Thyroid gland (tissue), 4 donors: ENCODE measurements at regions not wholly inside any gene's neighbourhood (a gene's known extent, or its start where the extent isn't known, plus 50 kb on each side); places are given as distances from the start of the nearest gene placed in this dataset.

ENCODE experiments used
- POLR2A ChIP-seq, 2 donors: fragments of 450-650 bp; IDR thresholded peaks; one replicate each; pipeline ENCODE4 v1.6.1; 2017; ENCODE audit warnings: antibody characterized with exemption in 2 of 2, mild to moderate bottlenecking in 2 of 2, moderate library complexity in 1 of 2
- TF ChIP-seq, protein P1 (sequence below), 6 experiments: fragments of 200-600 bp in 3 of 6; fragments of 450-650 bp in 3 of 6; sonication (generic) in 3 of 6; IDR thresholded peaks; one replicate each; pipeline ENCODE4 v1.5.1; 2016 to 2019; ENCODE audit warnings: antibody characterized with exemption in 6 of 6, mild to moderate bottlenecking in 2 of 6, inconsistent platforms in 1 of 6, moderate library complexity in 1 of 6

DNA sequence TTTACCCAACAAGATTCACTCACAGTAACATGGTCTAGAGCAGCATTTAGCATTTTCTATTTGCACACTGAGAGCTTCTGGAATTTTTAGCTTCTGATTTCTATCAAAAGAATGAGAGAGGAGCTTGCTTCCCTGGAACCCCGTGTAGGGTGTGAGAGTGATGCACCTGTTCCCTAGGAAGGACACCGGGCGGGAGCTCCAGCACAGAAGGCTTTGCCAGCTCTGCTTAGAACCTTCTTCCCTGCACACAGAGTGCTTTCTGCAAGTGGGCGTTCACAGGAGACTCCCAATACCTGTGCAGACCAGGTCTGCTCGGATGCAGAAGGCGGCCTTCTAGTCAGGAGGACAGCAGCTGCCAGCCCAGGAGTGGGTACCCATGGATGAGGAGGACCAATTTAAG, 217.3 kb downstream of the TBXT start:
- TF ChIP-seq, protein P1, sequence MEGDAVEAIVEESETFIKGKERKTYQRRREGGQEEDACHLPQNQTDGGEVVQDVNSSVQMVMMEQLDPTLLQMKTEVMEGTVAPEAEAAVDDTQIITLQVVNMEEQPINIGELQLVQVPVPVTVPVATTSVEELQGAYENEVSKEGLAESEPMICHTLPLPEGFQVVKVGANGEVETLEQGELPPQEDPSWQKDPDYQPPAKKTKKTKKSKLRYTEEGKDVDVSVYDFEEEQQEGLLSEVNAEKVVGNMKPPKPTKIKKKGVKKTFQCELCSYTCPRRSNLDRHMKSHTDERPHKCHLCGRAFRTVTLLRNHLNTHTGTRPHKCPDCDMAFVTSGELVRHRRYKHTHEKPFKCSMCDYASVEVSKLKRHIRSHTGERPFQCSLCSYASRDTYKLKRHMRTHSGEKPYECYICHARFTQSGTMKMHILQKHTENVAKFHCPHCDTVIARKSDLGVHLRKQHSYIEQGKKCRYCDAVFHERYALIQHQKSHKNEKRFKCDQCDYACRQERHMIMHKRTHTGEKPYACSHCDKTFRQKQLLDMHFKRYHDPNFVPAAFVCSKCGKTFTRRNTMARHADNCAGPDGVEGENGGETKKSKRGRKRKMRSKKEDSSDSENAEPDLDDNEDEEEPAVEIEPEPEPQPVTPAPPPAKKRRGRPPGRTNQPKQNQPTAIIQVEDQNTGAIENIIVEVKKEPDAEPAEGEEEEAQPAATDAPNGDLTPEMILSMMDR (IDR thresholded peaks at IDR 0.05) = no peak
- no peak for TF ChIP-seq POLR2A (IDR thresholded peaks at IDR 0.05)
